Lung (tissue), 11 donors: ENCODE measurements at regions not wholly inside any gene's neighbourhood (a gene's known extent, or its start where the extent isn't known, plus 50 kb on each side); places are given as distances from the start of the nearest gene placed in this dataset.
"Not testable (repeated sequence)": the region's sequence is repeated elsewhere in the genome, so short reads cannot be mapped to it uniquely, and the experiment has no call there.

Experiments
- ATAC-seq: fragments of 200-7000 bp; cut with Tn5 transposase; one replicate; pipeline ENCODE4 v1.9.1; 2020; ENCODE audit warnings: moderate number of reproducible peaks; ENCODE audit not compliant: insufficient read depth, low FRiP score
- DNase-seq, 3 donors: peaks; one replicate each; pipeline ENCODE4 v3.0.0-alpha.2; 2013 to 2017
- H3K27ac ChIP-seq, 2 donors: one replicate each; pipeline ENCODE4 v1.5.1; 2013; ENCODE audit warnings: mild to moderate bottlenecking in 2 of 2, moderate library complexity in 2 of 2, control low read depth in 1 of 2, inconsistent platforms in 1 of 2, low read depth in 1 of 2, low read length in 1 of 2
- H3K27me3 ChIP-seq, 3 donors: one replicate each; pipeline ENCODE4 v1.5.1; 2013; ENCODE audit warnings: low read length in 2 of 3; ENCODE audit not compliant: control insufficient read depth in 3 of 3, insufficient read depth in 3 of 3
- H3K36me3 ChIP-seq, 4 donors: one replicate each; pipeline ENCODE4 v1.5.1; 2013; ENCODE audit warnings: low read length in 4 of 4, mild to moderate bottlenecking in 1 of 4, moderate library complexity in 1 of 4; ENCODE audit not compliant: control insufficient read depth in 4 of 4, insufficient read depth in 4 of 4
- H3K4me1 ChIP-seq, 5 donors: one replicate each; pipeline ENCODE4 v1.5.1; 2013; ENCODE audit warnings: low read length in 5 of 5, mild to moderate bottlenecking in 2 of 5, moderate library complexity in 1 of 5; ENCODE audit not compliant: control insufficient read depth in 5 of 5, insufficient read depth in 5 of 5
- H3K4me3 ChIP-seq: one replicate; pipeline ENCODE4 v1.5.1; 2013; ENCODE audit warnings: mild to moderate bottlenecking, control low read depth, moderate library complexity
- H3K9ac ChIP-seq, 2 donors: one replicate each; pipeline ENCODE4 v1.5.1; 2013; ENCODE audit warnings: low read length in 2 of 2, control low read depth in 1 of 2; ENCODE audit not compliant: insufficient read depth in 1 of 2
- H3K9me3 ChIP-seq, 4 donors: one replicate each; pipeline ENCODE4 v1.5.1; 2013; ENCODE audit warnings: low read length in 3 of 4, mild to moderate bottlenecking in 1 of 4, moderate library complexity in 1 of 4; ENCODE audit not compliant: control insufficient read depth in 4 of 4, insufficient read depth in 3 of 4
- WGBS, 2 donors: extraction: QIAGEN DNeasy Blood & Tissue Kit; methylation state at CpG; one replicate each; pipeline ENCODE4 v1.1.7; 2013; 5-methylcytosine and 5-hydroxymethylcytosine counted together
- TF ChIP-seq, protein P1 (sequence below): IDR thresholded peaks from 2 replicates; pipeline ENCODE4 v1.5.1; 2012; ENCODE audit warnings: mild to moderate bottlenecking; ENCODE audit errors: control extremely low read depth, extremely low read depth
- donor health status: control.
- donor health status: control.
- donor health status: Bipolar disorder and iron deficiency.
- donor health status: healthy.
- donor health status: DM: yes; HTN: yes; CAD: no.

GRCh38 chr5:108467563-108467962 is 85.7 kb upstream of the FBXL17 start:
- Histone ChIP-seq H3K9ac (no peak overlapping the region), H3K36me3 (no peaks in the 10 kb centered on the region), H3K4me3 (no peak overlapping the region), H3K4me1 (no peaks in the 10 kb centered on the region), H3K9me3 (no peaks in the 10 kb centered on the region), H3K27me3 (peaks cover 0 to under 1% (median 0%) of the 10 kb centered on the region in 3 donors), H3K27ac (no peak overlapping the region)
- TF ChIP-seq, protein P1, sequence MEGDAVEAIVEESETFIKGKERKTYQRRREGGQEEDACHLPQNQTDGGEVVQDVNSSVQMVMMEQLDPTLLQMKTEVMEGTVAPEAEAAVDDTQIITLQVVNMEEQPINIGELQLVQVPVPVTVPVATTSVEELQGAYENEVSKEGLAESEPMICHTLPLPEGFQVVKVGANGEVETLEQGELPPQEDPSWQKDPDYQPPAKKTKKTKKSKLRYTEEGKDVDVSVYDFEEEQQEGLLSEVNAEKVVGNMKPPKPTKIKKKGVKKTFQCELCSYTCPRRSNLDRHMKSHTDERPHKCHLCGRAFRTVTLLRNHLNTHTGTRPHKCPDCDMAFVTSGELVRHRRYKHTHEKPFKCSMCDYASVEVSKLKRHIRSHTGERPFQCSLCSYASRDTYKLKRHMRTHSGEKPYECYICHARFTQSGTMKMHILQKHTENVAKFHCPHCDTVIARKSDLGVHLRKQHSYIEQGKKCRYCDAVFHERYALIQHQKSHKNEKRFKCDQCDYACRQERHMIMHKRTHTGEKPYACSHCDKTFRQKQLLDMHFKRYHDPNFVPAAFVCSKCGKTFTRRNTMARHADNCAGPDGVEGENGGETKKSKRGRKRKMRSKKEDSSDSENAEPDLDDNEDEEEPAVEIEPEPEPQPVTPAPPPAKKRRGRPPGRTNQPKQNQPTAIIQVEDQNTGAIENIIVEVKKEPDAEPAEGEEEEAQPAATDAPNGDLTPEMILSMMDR: no peak
- ATAC-seq: no peak
- DNase-seq: no peak
- WGBS, 2 donors: 83 to 86% methylated on average over 4 of the region's 4 CpGs

DNA sequence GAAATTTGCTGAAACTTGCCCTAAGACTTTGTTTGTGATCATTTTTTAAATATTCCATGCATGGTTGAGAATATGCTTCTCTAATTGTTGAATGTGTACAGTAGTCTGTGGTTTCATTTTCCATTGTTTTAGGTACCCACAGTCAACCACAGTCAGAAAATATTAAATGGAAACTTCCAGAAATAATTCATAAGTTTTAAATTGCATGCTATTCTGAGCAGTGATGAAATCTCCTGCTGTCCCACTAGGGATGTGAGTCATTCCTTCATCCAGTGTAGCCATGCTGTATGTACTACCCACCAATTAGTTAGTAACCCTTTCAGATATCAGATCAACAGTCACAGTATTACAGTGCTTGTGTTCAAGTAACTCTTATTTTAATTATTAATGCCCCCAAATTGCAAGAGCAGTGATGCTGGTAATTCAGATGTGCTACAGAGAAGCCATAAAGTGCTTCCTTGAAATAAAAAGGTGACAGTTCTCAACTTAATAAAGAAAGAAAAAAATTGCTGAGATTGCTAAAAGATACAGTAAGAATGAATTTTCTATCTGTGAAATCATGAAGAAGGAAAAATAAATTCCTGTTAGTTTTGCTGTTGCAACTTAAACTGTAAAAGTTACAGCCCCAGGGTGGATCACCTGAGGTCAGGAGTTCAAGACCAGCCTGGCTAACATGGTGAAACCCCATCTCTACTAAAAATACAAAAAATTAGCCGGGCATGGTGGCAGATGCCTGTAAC is 79.9 kb upstream of the FBXL17 start:
- Histone ChIP-seq H3K27ac (no peak overlapping the region), H3K9ac (no peak overlapping the region), H3K36me3 (no peaks in the 10 kb centered on the region), H3K9me3 (peaks cover 0 to 2% (median 0%) of the 10 kb centered on the region in 4 donors), H3K4me3 (no peak overlapping the region), H3K27me3 (peaks cover 0 to 3% (median 0%) of the 10 kb centered on the region in 3 donors), H3K4me1 (peaks cover 0 to 6% (median 0%) of the 10 kb centered on the region in 5 donors)
- DNase-seq (no peak), ATAC-seq (no peak)
- TF ChIP-seq, protein P1: no peak
- WGBS, 2 donors: 59 to 60% methylated on average over 1 of the region's 1 CpG

DNA sequence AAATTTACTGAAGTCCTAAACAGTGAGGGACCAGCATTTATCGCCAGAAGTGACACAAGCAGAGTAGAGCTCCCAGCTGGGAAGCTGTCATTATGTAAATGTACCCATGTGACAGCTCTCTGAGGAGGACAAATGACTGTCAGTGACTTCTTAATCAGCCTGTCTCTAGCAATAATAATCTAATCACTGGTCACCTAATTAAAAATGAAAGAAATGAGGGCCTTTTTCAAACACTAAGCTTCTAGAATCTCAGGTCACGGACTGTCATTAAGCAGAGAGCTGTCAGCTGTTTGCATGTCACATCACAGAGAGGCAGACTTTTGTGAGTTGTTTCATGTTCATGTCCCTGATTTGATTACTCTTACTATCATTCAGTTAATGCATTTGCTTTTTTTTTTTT is 77.9 kb upstream of the FBXL17 start:
- H3K9me3 ChIP-seq: peaks cover 0 to 2% (median under 1%) of the 10 kb centered on the region in 4 donors
- peak overlapping the region in 1 of 2 donors; percentile 32 for H3K9ac ChIP-seq
- ATAC-seq: no peak
- DNase-seq: peak; percentile 61 to 86 (median 84)
- no peak overlapping the region for H3K4me3 ChIP-seq
- peaks cover 0 to 6% (median 0%) of the 10 kb centered on the region in 5 donors for H3K4me1 ChIP-seq
- 57 to 77% methylated on average over 2 of the region's 2 CpGs for WGBS, 2 donors
- H3K27me3 ChIP-seq: peaks cover 0 to 3% (median 0%) of the 10 kb centered on the region in 3 donors
- no peak overlapping the region for H3K27ac ChIP-seq
- TF ChIP-seq, protein P1: no peak
- no peaks in the 10 kb centered on the region for H3K36me3 ChIP-seq

DNA sequence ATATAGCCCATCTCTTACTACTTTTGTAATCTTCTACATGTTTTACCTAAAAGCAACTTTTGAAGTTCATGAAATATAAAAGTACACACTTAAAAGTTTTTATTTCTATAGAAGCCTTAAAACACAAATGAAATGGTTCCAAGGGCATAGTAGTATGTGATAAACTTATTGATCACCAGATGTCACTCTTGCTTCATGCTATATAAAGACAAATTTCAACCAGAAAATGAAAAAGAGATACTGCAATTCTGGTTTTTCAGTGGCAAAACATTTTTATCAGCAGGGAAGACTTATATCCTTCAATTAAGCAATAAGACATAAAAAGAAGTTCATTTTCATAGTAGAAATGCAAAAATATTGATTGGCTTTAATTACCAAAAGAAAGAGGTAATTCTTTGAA is 69.4 kb upstream of the FBXL17 start:
- Histone ChIP-seq H3K27me3 (no peaks in the 10 kb centered on the region), H3K9ac (no peak overlapping the region), H3K4me1 (no peaks in the 10 kb centered on the region), H3K27ac (no peak overlapping the region), H3K4me3 (no peak overlapping the region), H3K36me3 (no peaks in the 10 kb centered on the region), H3K9me3 (peaks cover 0 to 7% (median 2%) of the 10 kb centered on the region in 4 donors)
- no peak for ATAC-seq
- DNase-seq: no peak
- TF ChIP-seq, protein P1: no peak

DNA sequence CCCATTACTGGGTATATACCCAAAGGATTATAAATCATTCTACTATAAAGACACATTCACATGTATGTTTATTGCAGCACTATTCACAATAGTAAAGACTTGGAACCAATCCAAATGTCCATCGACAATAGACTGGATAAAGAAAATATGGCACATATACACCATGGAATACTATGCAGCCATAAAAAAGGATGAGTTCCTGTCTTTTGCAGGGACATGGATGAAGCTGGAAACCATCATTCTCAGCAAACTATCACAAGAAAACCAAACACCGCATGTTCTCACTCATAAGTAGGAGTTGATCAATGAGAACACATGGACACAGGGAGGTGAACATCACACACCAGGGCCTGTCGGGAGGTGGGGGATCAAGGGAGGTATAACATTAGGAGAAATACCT is 62.2 kb upstream of the FBXL17 start:
- not testable (repeated sequence) for ATAC-seq, H3K9ac ChIP-seq, H3K4me1 ChIP-seq, H3K36me3 ChIP-seq, H3K9me3 ChIP-seq, H3K27me3 ChIP-seq, H3K4me3 ChIP-seq, H3K27ac ChIP-seq, DNase-seq
- 96 to 98% methylated on average over 3 of the region's 3 CpGs for WGBS, 2 donors
